ENCODE measurements at regions not wholly inside any gene's neighbourhood (a gene's known extent, or its start where the extent isn't known, plus 50 kb on each side); places are given as distances from the start of the nearest gene placed in this dataset.

DNA sequence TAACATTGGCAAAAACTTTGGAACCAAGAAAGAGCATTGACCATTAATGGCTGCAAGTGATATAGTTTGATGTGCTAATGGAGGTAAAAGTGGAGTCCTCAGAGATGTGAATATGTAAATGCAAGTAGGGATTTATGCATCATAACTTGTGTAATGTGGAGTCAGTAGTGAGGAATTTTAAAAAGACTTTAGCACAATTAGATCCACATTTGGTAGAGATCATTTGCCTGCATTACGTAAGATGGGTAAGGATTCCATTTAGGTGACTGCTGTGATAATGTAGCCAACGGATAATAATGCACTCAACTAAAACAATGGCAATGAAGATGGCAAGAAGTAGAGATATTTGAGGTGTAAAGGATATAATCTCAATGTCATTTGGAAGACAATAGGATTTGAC is 1128.4 kb downstream of the ADGRL3 start:
- DNase-seq, result no peak
- H3K4me3 ChIP-seq (ENCODE audit: low read length), result no peak overlapping the region
- no peaks in the 10 kb centered on the region for H3K36me3 ChIP-seq (ENCODE audit: control insufficient read depth, insufficient read depth, low read length)
- H3K27ac ChIP-seq (ENCODE audit: low read length), result no peak overlapping the region
- H3K27me3 ChIP-seq (ENCODE audit: control insufficient read depth, insufficient read depth, low read length), result no peaks in the 10 kb centered on the region
- no peaks in the 10 kb centered on the region for H3K4me1 ChIP-seq (ENCODE audit: control insufficient read depth, insufficient read depth, low read length)
- WGBS (ENCODE audit: insufficient coverage, low lambda C conversion rate), result 100% methylated on average over 2 of the region's 2 CpGs
- peaks cover 2% of the 10 kb centered on the region for H3K9me3 ChIP-seq (ENCODE audit: control insufficient read depth, low read depth, low read length)

DNA sequence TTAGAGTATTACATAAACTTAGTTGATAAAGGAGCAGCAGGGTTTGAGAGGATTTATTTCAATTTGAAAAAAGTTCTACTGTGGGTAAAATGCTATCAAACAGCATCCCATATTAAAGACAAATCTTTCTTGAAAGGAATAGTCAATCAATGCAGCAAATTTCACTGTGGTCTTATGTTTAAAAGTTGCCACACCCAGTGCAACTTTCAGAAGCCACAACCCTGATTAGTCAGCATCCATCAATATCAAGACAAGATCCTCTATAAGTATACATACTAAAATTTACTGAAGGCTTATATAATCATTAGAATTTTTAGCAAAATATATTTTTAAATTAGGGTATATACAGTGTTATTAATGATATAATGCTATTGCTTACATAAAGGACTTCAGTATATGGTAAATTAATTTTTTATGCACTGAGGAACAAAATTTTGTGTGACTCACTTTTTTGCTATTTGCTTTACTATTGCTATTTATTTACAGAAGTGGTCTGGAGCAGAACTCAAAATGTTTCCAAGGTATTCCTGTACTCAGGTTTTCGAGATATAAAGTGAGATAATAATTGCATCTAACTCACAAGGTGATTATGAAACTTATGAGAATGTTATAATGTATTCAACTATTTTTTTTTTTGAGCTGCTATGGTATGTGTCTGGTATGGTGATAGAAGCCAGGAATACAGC is 1127.6 kb downstream of the ADGRL3 start:
- no peak for DNase-seq
- Histone ChIP-seq H3K4me1 (ENCODE audit: control insufficient read depth, insufficient read depth, low read length) (no peaks in the 10 kb centered on the region), H3K9me3 (ENCODE audit: control insufficient read depth, low read depth, low read length) (no peaks in the 10 kb centered on the region), H3K27ac (ENCODE audit: low read length) (no peak overlapping the region), H3K36me3 (ENCODE audit: control insufficient read depth, insufficient read depth, low read length) (no peaks in the 10 kb centered on the region), H3K27me3 (ENCODE audit: control insufficient read depth, insufficient read depth, low read length) (no peaks in the 10 kb centered on the region), H3K4me3 (ENCODE audit: low read length) (no peak overlapping the region)
- WGBS (ENCODE audit: insufficient coverage, low lambda C conversion rate), result 40% methylated on average over 1 of the region's 1 CpG

DNA sequence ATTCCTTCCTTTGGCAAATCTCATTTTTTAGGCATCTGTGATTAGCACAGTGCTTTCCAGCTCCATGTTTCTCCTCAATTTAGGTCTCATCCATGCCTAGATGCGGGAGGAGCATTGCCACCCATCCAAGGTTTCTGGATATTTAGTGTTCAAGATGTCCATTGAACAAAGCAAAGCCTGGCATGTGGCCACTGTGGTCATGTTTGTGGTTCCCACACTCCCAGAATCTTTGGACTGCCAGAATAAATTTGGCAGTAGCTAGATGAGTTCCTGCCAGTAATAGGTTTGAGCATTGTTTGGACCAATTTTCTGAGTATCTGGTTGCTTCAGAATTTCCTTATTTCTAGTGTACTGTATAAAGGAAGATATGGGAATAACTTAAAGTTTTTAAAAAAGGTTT is 1124.1 kb downstream of the ADGRL3 start:
- Histone ChIP-seq H3K9me3 (ENCODE audit: control insufficient read depth, low read depth, low read length) (no peaks in the 10 kb centered on the region), H3K4me3 (ENCODE audit: low read length) (no peak overlapping the region), H3K27ac (ENCODE audit: low read length) (no peak overlapping the region), H3K36me3 (ENCODE audit: control insufficient read depth, insufficient read depth, low read length) (no peaks in the 10 kb centered on the region), H3K27me3 (ENCODE audit: control insufficient read depth, insufficient read depth, low read length) (no peaks in the 10 kb centered on the region), H3K4me1 (ENCODE audit: control insufficient read depth, insufficient read depth, low read length) (no peaks in the 10 kb centered on the region)
- DNase-seq, result no peak
- no CpG with 5 or more reads among the region's 1 CpG for WGBS (ENCODE audit: insufficient coverage, low lambda C conversion rate)

DNA sequence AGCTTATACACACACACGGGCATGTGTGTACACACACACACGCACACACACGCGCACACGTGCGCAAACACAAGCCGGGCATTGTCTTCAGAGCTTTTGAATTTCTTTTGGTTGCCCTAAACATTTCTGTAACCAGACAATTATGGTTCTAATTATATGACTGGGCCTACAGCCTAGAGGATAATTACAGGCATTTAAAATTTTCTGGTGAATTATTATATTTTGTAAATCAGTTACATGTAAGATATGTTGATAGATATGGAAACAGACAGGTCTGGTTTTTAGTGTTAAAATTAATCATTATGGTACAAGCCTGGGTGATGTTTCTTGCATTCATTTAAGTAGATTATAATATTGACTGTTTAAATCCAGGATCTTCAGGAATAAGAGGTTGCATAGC is 1120.5 kb downstream of the ADGRL3 start:
- no CpG with 5 or more reads among the region's 7 CpGs for WGBS (ENCODE audit: insufficient coverage, low lambda C conversion rate)
- Histone ChIP-seq H3K27ac (ENCODE audit: low read length) (no peak overlapping the region), H3K4me3 (ENCODE audit: low read length) (no peak overlapping the region), H3K27me3 (ENCODE audit: control insufficient read depth, insufficient read depth, low read length) (no peaks in the 10 kb centered on the region), H3K9me3 (ENCODE audit: control insufficient read depth, low read depth, low read length) (no peaks in the 10 kb centered on the region), H3K36me3 (ENCODE audit: control insufficient read depth, insufficient read depth, low read length) (no peaks in the 10 kb centered on the region), H3K4me1 (ENCODE audit: control insufficient read depth, insufficient read depth, low read length) (no peaks in the 10 kb centered on the region)
- DNase-seq, result no peak

DNA sequence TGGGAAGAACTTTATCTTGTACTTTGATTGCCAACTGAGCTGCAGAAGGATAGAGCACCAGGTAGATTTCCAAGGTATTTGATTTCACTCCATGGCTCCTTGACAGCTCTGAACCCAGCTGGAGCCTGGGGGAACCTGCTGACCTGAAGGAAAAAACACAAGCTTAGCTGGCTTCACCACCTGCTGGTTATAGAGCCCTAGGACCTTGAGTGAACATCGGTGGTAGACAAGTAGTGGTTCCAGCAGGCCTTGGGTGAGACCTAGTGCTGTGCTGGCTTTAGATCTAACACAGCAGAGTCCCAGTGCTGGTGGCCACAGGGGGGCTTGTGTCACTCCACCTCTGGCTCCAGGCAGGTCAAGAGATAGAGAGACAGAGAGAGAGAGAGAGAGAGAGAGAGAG is 1102.6 kb downstream of the ADGRL3 start:
- Histone ChIP-seq H3K4me1 (ENCODE audit: control insufficient read depth, insufficient read depth, low read length) (no peaks in the 10 kb centered on the region), H3K36me3 (ENCODE audit: control insufficient read depth, insufficient read depth, low read length) (no peaks in the 10 kb centered on the region), H3K4me3 (ENCODE audit: low read length) (no peak overlapping the region), H3K27me3 (ENCODE audit: control insufficient read depth, insufficient read depth, low read length) (no peaks in the 10 kb centered on the region), H3K9me3 (ENCODE audit: control insufficient read depth, low read depth, low read length) (peaks cover 9% of the 10 kb centered on the region), H3K27ac (ENCODE audit: low read length) (no peak overlapping the region)
- WGBS (ENCODE audit: insufficient coverage, low lambda C conversion rate), result no CpG with 5 or more reads among the region's 1 CpG
- no peak for DNase-seq

DNA sequence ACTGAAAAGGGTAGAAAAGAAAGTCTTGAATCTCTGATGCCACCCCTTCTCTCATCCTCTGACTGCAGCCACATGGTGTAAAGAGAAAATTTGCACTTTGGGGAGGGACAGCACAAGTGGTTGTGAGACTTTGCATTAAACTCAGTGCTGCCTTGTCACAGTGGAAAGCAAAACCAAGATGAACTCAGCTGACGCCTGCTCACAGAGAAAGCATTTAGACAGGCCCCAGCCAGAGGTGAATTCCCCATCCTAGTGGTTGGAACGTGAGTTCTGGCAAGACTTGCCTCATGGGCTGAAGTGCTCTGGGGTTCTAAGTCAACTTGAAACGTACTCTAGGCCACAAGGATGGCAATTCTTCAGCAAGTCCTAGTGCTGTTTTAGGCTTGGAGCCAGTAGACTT is 1101.4 kb downstream of the ADGRL3 start:
- Histone ChIP-seq H3K27ac (ENCODE audit: low read length) (no peak overlapping the region), H3K9me3 (ENCODE audit: control insufficient read depth, low read depth, low read length) (peaks cover 5% of the 10 kb centered on the region), H3K36me3 (ENCODE audit: control insufficient read depth, insufficient read depth, low read length) (no peaks in the 10 kb centered on the region), H3K4me1 (ENCODE audit: control insufficient read depth, insufficient read depth, low read length) (no peaks in the 10 kb centered on the region), H3K27me3 (ENCODE audit: control insufficient read depth, insufficient read depth, low read length) (no peaks in the 10 kb centered on the region), H3K4me3 (ENCODE audit: low read length) (no peak overlapping the region)
- no CpG with 5 or more reads among the region's 3 CpGs for WGBS (ENCODE audit: insufficient coverage, low lambda C conversion rate)
- DNase-seq, result no peak

DNA sequence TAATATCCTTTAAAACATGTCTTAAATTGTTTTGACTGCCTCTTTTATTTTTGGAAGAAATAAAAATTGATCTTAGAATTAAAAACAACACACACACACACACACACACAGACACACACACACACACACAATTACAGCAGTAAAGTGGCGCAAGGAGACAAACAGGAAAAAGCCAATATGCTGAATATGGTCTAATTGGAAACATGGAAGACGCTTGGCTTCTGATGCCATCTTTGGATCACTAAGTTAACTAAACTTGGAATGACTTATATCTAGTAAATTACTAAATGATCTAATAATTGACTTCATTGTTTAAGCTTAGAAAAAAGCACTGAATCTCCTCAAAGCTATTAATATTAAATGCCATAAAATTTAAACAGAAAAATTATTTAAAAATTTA is 1093.4 kb downstream of the ADGRL3 start:
- no peak overlapping the region for H3K4me3 ChIP-seq (ENCODE audit: low read length)
- no peak for DNase-seq
- H3K36me3 ChIP-seq (ENCODE audit: control insufficient read depth, insufficient read depth, low read length), result no peaks in the 10 kb centered on the region
- H3K27me3 ChIP-seq (ENCODE audit: control insufficient read depth, insufficient read depth, low read length), result no peaks in the 10 kb centered on the region
- no peak overlapping the region for H3K27ac ChIP-seq (ENCODE audit: low read length)
- WGBS (ENCODE audit: insufficient coverage, low lambda C conversion rate), result 100% methylated on average over 1 of the region's 2 CpGs
- no peaks in the 10 kb centered on the region for H3K4me1 ChIP-seq (ENCODE audit: control insufficient read depth, insufficient read depth, low read length)
- no peaks in the 10 kb centered on the region for H3K9me3 ChIP-seq (ENCODE audit: control insufficient read depth, low read depth, low read length)

DNA sequence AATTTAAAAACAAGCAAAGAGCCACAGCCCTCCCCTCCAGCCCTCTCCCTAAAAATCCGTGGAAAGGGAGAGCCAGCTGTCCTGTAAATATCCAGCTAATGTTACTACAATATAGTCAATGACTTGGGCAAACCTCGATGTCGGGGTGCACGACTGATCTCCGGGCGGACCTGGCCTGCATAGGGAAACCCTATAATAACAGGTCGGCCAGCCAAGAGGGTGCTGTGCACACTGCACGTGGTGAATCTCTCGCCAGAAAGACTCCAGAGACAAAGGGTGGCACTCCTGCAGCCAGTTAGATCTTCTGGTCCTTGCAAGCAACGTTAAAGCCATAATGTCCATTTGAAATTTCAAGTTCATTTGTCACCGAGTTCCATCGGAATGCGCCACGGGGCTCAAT is 1092.8 kb downstream of the ADGRL3 start:
- H3K4me3 ChIP-seq (ENCODE audit: low read length), result no peak overlapping the region
- no peak overlapping the region for H3K27ac ChIP-seq (ENCODE audit: low read length)
- no peaks in the 10 kb centered on the region for H3K27me3 ChIP-seq (ENCODE audit: control insufficient read depth, insufficient read depth, low read length)
- DNase-seq, result no peak
- WGBS (ENCODE audit: insufficient coverage, low lambda C conversion rate), result no CpG with 5 or more reads among the region's 14 CpGs
- no peaks in the 10 kb centered on the region for H3K9me3 ChIP-seq (ENCODE audit: control insufficient read depth, low read depth, low read length)
- no peaks in the 10 kb centered on the region for H3K36me3 ChIP-seq (ENCODE audit: control insufficient read depth, insufficient read depth, low read length)
- H3K4me1 ChIP-seq (ENCODE audit: control insufficient read depth, insufficient read depth, low read length), result no peaks in the 10 kb centered on the region

DNA sequence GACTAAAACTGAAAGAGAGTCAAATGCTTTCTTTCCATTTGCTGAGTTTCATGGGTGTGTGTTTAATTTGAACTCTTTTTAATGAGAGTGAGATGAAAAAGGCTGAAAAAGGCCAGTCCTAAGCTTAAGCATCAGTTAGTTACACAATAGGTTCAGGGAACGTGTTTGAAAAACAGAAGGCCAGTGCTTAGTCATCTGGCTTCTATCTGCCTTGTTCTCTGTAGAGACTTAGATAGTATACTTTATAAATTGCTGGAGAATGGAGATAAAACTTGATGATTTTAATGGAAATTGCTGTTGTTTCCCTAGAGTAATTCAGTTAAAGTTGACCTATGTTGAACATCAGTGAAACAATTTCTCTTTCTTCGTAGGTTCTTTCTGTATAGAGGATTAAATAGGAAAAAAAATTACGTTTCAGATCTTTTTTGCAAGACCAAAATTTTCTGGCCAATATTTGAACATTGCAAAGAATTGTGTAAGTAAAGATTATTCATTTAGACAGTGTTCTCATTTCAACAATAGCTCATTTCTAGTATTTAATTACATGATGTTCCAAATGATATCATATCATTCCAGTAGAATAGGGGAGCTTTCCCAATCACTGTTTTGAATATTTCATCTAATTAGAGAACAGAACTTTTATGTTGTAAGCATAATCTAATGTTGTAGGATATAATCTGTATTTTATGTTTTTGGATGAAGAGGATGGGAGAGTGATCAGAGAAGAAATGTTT is 1088.8 kb downstream of the ADGRL3 start:
- 67% methylated on average over 3 of the region's 3 CpGs for WGBS (ENCODE audit: insufficient coverage, low lambda C conversion rate)
- no peaks in the 10 kb centered on the region for H3K9me3 ChIP-seq (ENCODE audit: control insufficient read depth, low read depth, low read length)
- H3K4me3 ChIP-seq (ENCODE audit: low read length), result no peak overlapping the region
- H3K36me3 ChIP-seq (ENCODE audit: control insufficient read depth, insufficient read depth, low read length), result no peaks in the 10 kb centered on the region
- no peak overlapping the region for H3K27ac ChIP-seq (ENCODE audit: low read length)
- no peak for DNase-seq
- no peaks in the 10 kb centered on the region for H3K27me3 ChIP-seq (ENCODE audit: control insufficient read depth, insufficient read depth, low read length)
- H3K4me1 ChIP-seq (ENCODE audit: control insufficient read depth, insufficient read depth, low read length), result no peaks in the 10 kb centered on the region

DNA sequence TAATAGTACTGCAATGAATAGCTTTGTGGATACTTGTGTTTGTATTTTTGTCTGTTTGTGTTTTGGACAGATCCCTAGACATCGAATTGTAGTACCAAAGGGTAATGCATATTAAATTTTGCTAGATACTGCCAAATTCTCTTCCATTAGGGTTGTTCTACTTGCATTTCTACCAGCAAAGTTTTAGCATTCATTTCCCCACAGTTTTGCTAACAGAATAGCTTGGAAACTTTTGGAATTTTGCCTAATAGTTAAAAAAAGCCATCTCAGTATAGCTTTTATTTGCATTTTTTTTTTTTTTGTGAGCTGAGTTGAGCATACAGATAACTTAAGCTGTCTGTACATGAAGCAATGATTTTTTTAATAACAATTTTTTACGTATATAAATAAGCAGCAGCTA is 1084.9 kb downstream of the ADGRL3 start:
- 80% methylated on average over 1 of the region's 2 CpGs for WGBS (ENCODE audit: insufficient coverage, low lambda C conversion rate)
- Histone ChIP-seq H3K4me3 (ENCODE audit: low read length) (no peak overlapping the region), H3K27ac (ENCODE audit: low read length) (no peak overlapping the region), H3K27me3 (ENCODE audit: control insufficient read depth, insufficient read depth, low read length) (no peaks in the 10 kb centered on the region), H3K4me1 (ENCODE audit: control insufficient read depth, insufficient read depth, low read length) (no peaks in the 10 kb centered on the region), H3K36me3 (ENCODE audit: control insufficient read depth, insufficient read depth, low read length) (no peaks in the 10 kb centered on the region), H3K9me3 (ENCODE audit: control insufficient read depth, low read depth, low read length) (no peaks in the 10 kb centered on the region)
- no peak for DNase-seq

DNA sequence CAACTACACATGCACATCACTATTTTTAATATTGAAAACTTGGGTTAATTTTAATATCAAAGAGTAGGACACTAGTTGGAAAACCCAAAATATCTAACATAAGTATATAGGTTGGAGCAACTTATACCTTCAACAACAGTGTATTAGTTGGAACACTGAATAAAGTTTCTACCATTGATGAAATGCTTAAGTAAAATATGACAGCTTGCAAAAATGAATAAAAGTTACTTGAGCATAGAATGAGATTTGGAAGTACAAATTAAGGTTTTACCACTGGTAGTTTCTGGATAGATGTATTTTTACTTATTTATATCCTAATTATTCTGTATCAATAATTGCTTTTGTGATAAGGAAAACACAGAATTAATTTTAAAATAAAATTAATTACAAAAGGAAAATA is 1079.6 kb downstream of the ADGRL3 start:
- H3K9me3 ChIP-seq (ENCODE audit: control insufficient read depth, low read depth, low read length), result no peaks in the 10 kb centered on the region
- H3K27me3 ChIP-seq (ENCODE audit: control insufficient read depth, insufficient read depth, low read length), result no peaks in the 10 kb centered on the region
- DNase-seq, result no peak
- no peak overlapping the region for H3K27ac ChIP-seq (ENCODE audit: low read length)
- H3K36me3 ChIP-seq (ENCODE audit: control insufficient read depth, insufficient read depth, low read length), result no peaks in the 10 kb centered on the region
- no peaks in the 10 kb centered on the region for H3K4me1 ChIP-seq (ENCODE audit: control insufficient read depth, insufficient read depth, low read length)
- H3K4me3 ChIP-seq (ENCODE audit: low read length), result no peak overlapping the region
